NOMO-1 (cell line): ENCODE measurements at regions not wholly inside any gene's neighbourhood (a gene's known extent, or its start where the extent isn't known, plus 50 kb on each side); places are given as distances from the start of the nearest gene placed in this dataset.
"Not testable (repeated sequence)": the region's sequence is repeated elsewhere in the genome, so short reads cannot be mapped to it uniquely, and the experiment has no call there.

Source experiments
- DNase-seq, 2 experiments: peaks; one replicate each; lab custom pipeline; 2025; ENCODE audit not compliant: unreplicated experiment in 2 of 2; lab: John Stamatoyannopoulos, UW

DNA sequence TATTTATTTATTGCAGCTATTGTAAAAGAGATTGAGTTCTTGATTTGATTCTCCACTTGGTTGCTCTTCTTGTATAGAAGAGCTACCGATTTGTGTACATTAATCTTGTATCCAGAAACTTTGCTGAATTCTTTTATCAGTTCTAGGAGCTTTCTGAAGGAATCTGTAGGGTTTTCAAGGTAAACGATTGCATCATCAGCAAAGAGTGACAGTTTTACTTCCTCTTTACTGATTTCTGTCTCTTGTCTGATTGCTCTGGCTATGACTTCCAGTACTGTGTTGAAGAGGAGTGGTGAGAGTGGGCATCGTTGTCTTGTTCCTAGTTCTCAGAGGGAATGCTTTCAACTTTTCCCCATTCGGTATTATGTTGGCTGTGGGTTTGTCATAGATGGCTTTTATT, 103.1 kb downstream of the CAPZA3 start:
- peak in 1 of 2 experiments; percentile 76 for DNase-seq

DNA sequence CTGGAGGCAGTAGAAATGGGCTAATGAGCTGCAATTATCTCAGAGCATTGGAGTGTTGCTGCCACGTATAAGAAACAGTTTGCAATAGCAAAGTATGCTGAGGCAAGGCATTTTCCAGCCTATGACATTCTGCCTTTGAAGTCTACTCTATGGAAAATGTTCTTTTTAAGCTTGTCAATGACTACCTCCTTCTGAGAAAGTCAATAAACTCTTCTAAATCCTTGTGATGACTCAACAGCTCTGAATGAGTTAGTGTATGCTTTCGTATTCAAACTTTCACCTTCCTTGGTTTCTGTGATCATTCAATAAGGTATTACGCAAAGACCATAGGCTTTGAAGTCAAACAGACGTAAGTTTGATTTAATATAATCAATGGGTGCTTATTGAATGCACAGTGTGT, 111.2 kb downstream of the CAPZA3 start:
- DNase-seq: no peak

GRCh38 chr12:18849761-18850160, 111.8 kb downstream of the CAPZA3 start:
- DNase-seq: no peak

- no peak for DNase-seq
Observed at GRCh38 chr12:18850752-18851151, 112.8 kb downstream of the CAPZA3 start.

GRCh38 chr12:18851271-18851670, 113.4 kb downstream of the CAPZA3 start:
- no peak for DNase-seq

- no peak for DNase-seq
Observed at GRCh38 chr12:18853570-18854366, 115.8 kb downstream of the CAPZA3 start.

DNA sequence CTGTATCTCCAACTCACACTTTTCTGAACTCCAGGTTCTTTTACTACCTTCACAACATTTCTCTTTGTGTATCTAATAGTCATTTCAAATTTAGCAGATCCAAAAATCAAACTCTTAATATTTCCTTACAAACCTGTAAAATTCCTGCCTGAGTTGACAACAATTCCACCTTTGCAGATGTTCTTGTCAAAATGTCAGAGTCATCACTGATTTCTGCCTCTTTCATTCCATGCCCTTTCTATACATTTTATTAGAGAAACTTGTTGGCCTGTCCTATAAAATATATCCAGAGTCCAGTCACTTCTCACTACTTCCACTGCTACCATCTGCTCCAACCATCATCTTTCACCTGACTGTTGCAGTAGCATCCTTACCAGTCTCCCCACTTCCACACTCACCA, 119.7 kb downstream of the CAPZA3 start:
- no peak for DNase-seq

DNA sequence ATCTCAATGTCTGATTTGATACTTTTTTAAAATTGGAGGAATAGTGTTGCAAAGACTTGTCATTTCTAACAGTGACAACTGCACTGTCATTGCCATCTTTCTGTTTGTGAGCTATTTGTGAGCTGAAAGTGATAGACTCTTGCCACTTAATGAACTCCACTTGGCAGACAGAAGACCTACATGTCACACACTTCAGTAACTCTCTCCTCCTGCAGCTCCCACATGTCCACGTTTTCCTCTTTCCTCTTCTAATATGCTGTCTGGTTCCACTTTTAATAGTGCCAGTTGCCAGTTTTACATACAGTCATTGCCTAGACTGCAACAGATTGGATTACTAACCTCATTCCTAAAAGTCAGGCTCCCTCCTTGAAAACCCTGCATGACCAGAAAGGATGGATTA, 121.5 kb downstream of the CAPZA3 start:
- DNase-seq: no peak

- peak in 1 of 2 experiments; percentile 5 for DNase-seq
Observed at GRCh38 chr12:18861287-18861858, 123.5 kb downstream of the CAPZA3 start.

GRCh38 chr12:18863769-18864500, 126.0 kb downstream of the CAPZA3 start:
- no peak for DNase-seq

DNA sequence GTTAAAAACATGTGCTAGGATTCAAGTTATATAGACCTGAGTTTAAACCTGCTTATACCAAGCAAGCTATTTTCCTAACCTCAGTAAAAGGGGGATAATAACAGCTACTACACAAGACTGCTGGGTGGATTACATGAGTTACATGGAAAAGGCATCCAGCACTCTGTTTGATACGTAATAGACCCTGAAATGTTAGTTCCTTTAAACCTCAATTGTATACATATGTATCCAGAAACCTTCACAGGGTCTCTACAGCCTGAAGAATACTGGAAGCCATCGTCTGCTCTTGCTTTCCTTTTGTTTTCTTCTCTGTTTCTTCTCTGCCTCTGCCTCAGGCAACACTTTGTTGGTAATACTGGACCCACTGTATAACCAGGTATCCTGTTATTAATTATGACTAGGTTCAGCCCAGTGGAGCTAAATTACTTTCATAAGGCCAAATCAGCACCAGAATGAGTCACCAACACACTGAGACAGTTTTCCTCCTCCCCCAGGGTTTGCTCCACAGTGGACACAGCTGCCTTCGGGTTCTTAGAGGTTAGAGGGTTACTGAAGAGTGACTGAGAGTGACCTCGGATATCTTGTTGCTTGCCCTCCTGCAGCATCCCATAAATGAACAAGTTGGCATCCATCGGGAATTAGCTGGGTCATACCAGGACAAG, 127.1 kb downstream of the CAPZA3 start:
- DNase-seq: no peak

DNA sequence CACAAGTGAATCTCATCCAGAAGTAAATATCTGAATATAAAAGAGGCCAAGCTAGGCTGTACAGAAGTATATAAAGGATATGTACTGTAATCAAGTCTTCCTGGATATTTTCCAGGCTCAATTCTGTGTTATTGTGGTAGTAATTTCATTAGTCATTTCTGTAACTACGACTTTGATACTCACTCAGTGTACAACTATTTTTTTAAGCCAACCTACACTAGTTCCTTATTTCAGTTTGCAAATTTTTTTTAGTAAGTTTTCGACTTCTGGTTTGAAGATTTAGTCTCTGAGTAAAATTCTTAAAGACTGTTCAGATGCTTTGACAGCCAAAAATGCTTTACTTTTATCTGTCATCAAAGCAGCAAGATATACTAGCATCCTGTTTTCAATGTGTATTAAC, 130.8 kb downstream of the CAPZA3 start:
- DNase-seq: peak in 1 of 2 experiments; percentile 9

- DNase-seq: no peak
Observed at GRCh38 chr12:18872770-18873169, 134.9 kb downstream of the CAPZA3 start.

GRCh38 chr12:18878676-18879180, 140.8 kb downstream of the CAPZA3 start:
- no peak for DNase-seq

- no peak for DNase-seq
Observed at GRCh38 chr12:18882690-18883089, 144.8 kb downstream of the CAPZA3 start.

- DNase-seq: no peak
Observed at GRCh38 chr12:18886962-18887361, 149.0 kb downstream of the CAPZA3 start.

- no peak for DNase-seq
Observed at GRCh38 chr12:18887368-18887767, 149.4 kb downstream of the CAPZA3 start.

- DNase-seq: no peak
Observed at GRCh38 chr12:18888047-18888446, 150.1 kb downstream of the CAPZA3 start.

GRCh38 chr12:18890621-18891020, 152.7 kb downstream of the CAPZA3 start:
- DNase-seq: not testable (repeated sequence)

- DNase-seq: no peak
Observed at GRCh38 chr12:18895540-18895939, 157.6 kb downstream of the CAPZA3 start.

GRCh38 chr12:18895946-18896345, 158.0 kb downstream of the CAPZA3 start:
- no peak for DNase-seq
